C4-2B (cell line): ENCODE measurements at regions not wholly inside any gene's neighbourhood (a gene's known extent, or its start where the extent isn't known, plus 50 kb on each side); places are given as distances from the start of the nearest gene placed in this dataset.

Experiments
- CTCF ChIP-seq: fragments of 450-650 bp; conservative IDR thresholded peaks from 2 replicates; pipeline ENCODE4 v1.5.1; 2017; ENCODE audit warnings: mild to moderate bottlenecking
- ZFX ChIP-seq: fragments of 450-650 bp; IDR thresholded peaks from 2 replicates; pipeline ENCODE4 v1.6.1; 2017

DNA sequence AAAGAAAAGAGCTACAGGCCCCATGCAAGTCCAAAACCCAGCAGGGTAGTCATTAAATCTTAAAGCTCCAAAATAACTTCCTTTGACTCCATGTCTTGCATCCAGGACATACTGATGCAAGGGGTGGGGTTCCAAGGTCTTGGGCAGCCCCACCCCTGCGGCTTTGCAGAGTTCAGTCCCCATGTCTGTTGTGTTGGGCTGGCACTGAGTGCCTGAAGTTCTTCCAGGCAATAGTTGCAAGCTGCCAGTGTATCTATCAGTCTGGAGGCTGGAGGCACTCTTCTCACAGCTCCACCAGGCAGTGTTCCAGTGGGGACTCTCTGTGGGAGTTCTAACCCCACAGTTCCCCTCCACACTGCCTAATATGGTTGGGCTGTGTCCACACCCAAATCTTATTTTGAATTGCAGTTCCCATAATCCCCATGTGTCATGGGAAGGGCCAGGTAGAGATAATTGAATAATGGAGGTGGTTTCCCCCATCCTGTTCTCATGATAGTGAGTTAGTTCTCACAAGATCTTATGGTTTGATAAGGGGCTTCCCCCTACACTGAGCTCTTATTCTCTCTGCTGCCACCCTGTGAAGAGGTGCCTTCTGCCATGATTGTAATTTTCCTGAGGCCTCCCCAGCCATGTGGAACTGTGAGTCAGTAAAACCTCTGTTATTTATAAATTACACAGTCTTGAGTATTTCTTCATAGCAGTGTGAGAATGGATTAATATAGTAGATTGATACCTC, 237.5 kb upstream of the ADRA1B start:
- TF ChIP-seq CTCF (no peak), ZFX (no peak)
